KMS-11 (cell line): ENCODE measurements at regions not wholly inside any gene's neighbourhood (a gene's known extent, or its start where the extent isn't known, plus 50 kb on each side); places are given as distances from the start of the nearest gene placed in this dataset.

Experiments used
- H2AFZ ChIP-seq: fragments of 200-600 bp; sonication (generic); 2 replicates; pipeline ENCODE4 v1.6.1; 2016; ENCODE audit warnings: antibody characterized with exemption, mixed run types, low read depth
- H3K27ac ChIP-seq: fragments of 200-600 bp; sonication (generic); 2 replicates; pipeline ENCODE4 v1.6.1; 2016; ENCODE audit warnings: mild to moderate bottlenecking, mixed run types
- H3K27me3 ChIP-seq: fragments of 200-600 bp; sonication (generic); 2 replicates; pipeline ENCODE4 v1.6.1; 2017; ENCODE audit warnings: mild to moderate bottlenecking, low read depth, mixed run types, moderate library complexity; ENCODE audit not compliant: insufficient read depth
- H3K36me3 ChIP-seq: fragments of 200-600 bp; sonication (generic); 2 replicates; pipeline ENCODE4 v1.6.1; 2017; ENCODE audit warnings: mild to moderate bottlenecking, mixed run types; ENCODE audit not compliant: insufficient read depth
- H3K4me1 ChIP-seq: fragments of 200-600 bp; sonication (generic); 2 replicates; pipeline ENCODE4 v1.6.1; 2016; ENCODE audit warnings: mild to moderate bottlenecking, low read depth, mixed run types; ENCODE audit not compliant: poor library complexity, severe bottlenecking
- H3K4me2 ChIP-seq: fragments of 200-600 bp; sonication (generic); 2 replicates; pipeline ENCODE4 v1.7.0; 2016; ENCODE audit warnings: mild to moderate bottlenecking, mixed run types
- H3K4me3 ChIP-seq: fragments of 200-600 bp; sonication (generic); IDR thresholded peaks from 2 replicates; pipeline ENCODE4 v1.6.1; 2017; ENCODE audit warnings: low read depth, low read length, mixed read lengths; ENCODE audit not compliant: insufficient read depth
- H3K79me2 ChIP-seq: fragments of 200-600 bp; sonication (generic); 2 replicates; pipeline ENCODE4 v1.6.1; 2016; ENCODE audit warnings: low read depth, mixed run types; ENCODE audit not compliant: insufficient read depth
- H3K9ac ChIP-seq: fragments of 200-600 bp; sonication (generic); 2 replicates; pipeline ENCODE4 v1.6.1; 2016; ENCODE audit warnings: mild to moderate bottlenecking, mixed run types
- H4K20me1 ChIP-seq: fragments of 200-600 bp; sonication (generic); 2 replicates; pipeline ENCODE4 v1.6.1; 2016; ENCODE audit warnings: mild to moderate bottlenecking, mixed run types; ENCODE audit not compliant: insufficient read depth
- CTCF ChIP-seq: fragments of 200-600 bp; sonication (generic); conservative IDR thresholded peaks from 2 replicates; pipeline ENCODE4 v1.6.1; 2017; ENCODE audit warnings: low read depth, mild to moderate bottlenecking, antibody characterized with exemption, low read length, moderate library complexity, mixed read lengths

GRCh38 chr22:48199667-48200066 is 1437.2 kb downstream of the TBC1D22A start:
- no peak for TF ChIP-seq CTCF
- H3K27ac ChIP-seq: no peak overlapping the region
- H2AFZ ChIP-seq: no peak overlapping the region
- no peaks in the 10 kb centered on the region for H4K20me1 ChIP-seq
- H3K4me3 ChIP-seq: no peak overlapping the region
- H3K36me3 ChIP-seq: no peaks in the 10 kb centered on the region
- no peak overlapping the region for H3K9ac ChIP-seq
- H3K27me3 ChIP-seq: no peaks in the 10 kb centered on the region
- H3K4me2 ChIP-seq: no peak overlapping the region
- H3K4me1 ChIP-seq: no peaks in the 10 kb centered on the region
- H3K79me2 ChIP-seq: no peaks in the 10 kb centered on the region

- Histone ChIP-seq H3K4me2 (no peak overlapping the region), H3K4me3 (no peak overlapping the region), H3K9ac (no peak overlapping the region), H3K27me3 (no peaks in the 10 kb centered on the region), H3K79me2 (no peaks in the 10 kb centered on the region), H2AFZ (no peak overlapping the region), H3K4me1 (no peaks in the 10 kb centered on the region), H3K36me3 (no peaks in the 10 kb centered on the region), H4K20me1 (no peaks in the 10 kb centered on the region), H3K27ac (no peak overlapping the region)
- no peak for TF ChIP-seq CTCF
Measured at GRCh38 chr22:48198489-48199459, 1436.3 kb downstream of the TBC1D22A start.

- no peak for TF ChIP-seq CTCF
Measured at GRCh38 chr22:48197189-48197690, 1434.8 kb downstream of the TBC1D22A start.

GRCh38 chr22:48192920-48193319 is 1430.5 kb downstream of the TBC1D22A start:
- Histone ChIP-seq H3K27ac (no peak overlapping the region), H3K4me3 (no peak overlapping the region), H2AFZ (no peak overlapping the region), H4K20me1 (no peaks in the 10 kb centered on the region), H3K79me2 (no peaks in the 10 kb centered on the region), H3K4me1 (no peaks in the 10 kb centered on the region), H3K4me2 (no peak overlapping the region), H3K27me3 (no peaks in the 10 kb centered on the region), H3K36me3 (no peaks in the 10 kb centered on the region), H3K9ac (no peak overlapping the region)
- no peak for TF ChIP-seq CTCF

More at GRCh38 chr22:48197189-48197690, 1434.8 kb downstream of the TBC1D22A start:
- no peaks in the 10 kb centered on the region for H3K4me1 ChIP-seq
- no peaks in the 10 kb centered on the region for H3K36me3 ChIP-seq
- H2AFZ ChIP-seq: no peak overlapping the region
- H3K4me2 ChIP-seq: no peak overlapping the region
- H4K20me1 ChIP-seq: no peaks in the 10 kb centered on the region
- no peaks in the 10 kb centered on the region for H3K79me2 ChIP-seq
- H3K27me3 ChIP-seq: no peaks in the 10 kb centered on the region
- H3K9ac ChIP-seq: no peak overlapping the region
- H3K27ac ChIP-seq: no peak overlapping the region
- no peak overlapping the region for H3K4me3 ChIP-seq
